Mucosa of descending colon (tissue), 3 donors: ENCODE measurements at regions not wholly inside any gene's neighbourhood (a gene's known extent, or its start where the extent isn't known, plus 50 kb on each side); places are given as distances from the start of the nearest gene placed in this dataset.
A peak's percentile ranks its signal among the peaks of the same experiment; 100 is the strongest.

Experiments used
- ATAC-seq: fragments of 200-7000 bp; cut with Tn5 transposase; one replicate; pipeline ENCODE4 v1.9.1; 2020; ENCODE audit warnings: mild to moderate bottlenecking, moderate library complexity
- DNase-seq, 3 donors: peaks; one replicate each; pipeline ENCODE4 v3.0.0-alpha.2; 2020
- H3K36me3 ChIP-seq: fragments of 200-600 bp; one replicate; pipeline ENCODE4 v1.8.0; 2021; ENCODE audit warnings: low read depth, mild to moderate bottlenecking
- H3K4me1 ChIP-seq: fragments of 200-600 bp; one replicate; pipeline ENCODE4 v1.8.0; 2021; ENCODE audit warnings: low read depth, mild to moderate bottlenecking
- H3K4me3 ChIP-seq: fragments of 200-600 bp; one replicate; pipeline ENCODE4 v1.8.0; 2021; ENCODE audit warnings: mild to moderate bottlenecking
- H3K9me3 ChIP-seq: fragments of 200-600 bp; one replicate; pipeline ENCODE4 v1.8.0; 2021; ENCODE audit warnings: mild to moderate bottlenecking
- CTCF ChIP-seq: fragments of 200-600 bp; IDR thresholded peaks from one replicate; pipeline ENCODE4 v1.8.0; 2022; ENCODE audit warnings: antibody characterized with exemption, mild to moderate bottlenecking
- intact Hi-C, 2 donors: fragments of 100-400 bp; cut with DNase I in 1 of 2; cut with micrococcal nuclease in 1 of 2; formaldehyde crosslinking; loops; one replicate each; pipeline versions ENCODE4 v1.11.0 to v1.11.1; 2022; cut with DNase I, micrococcal nuclease
- donor health status: DM: no; HTN: no; CAD: no; lungs with moderate emphysema.
- donor health status: DM: no; HTN: no; CAD: no.
- donor health status: DM: no; HTN: yes; CAD: no.

DNA sequence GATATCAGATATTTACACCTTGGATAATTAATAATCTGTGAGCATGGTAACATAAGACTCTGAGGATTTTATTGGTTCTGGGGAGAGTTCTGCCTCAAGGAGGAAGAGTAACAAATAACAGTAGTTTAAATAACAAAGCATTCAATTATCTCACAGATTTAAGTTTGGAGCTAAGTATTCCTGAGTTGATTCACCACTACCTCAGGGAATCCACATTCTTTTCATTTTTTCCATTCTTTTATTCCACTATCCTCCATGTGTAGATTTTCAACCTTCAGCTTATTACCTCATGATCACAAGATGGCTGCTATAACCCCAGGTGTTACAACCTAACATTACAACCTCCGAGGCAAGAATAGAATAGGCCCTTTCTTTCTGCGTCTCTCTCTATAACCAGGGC is 252.2 kb upstream of the TOX3 start:
- Histone ChIP-seq H3K36me3 (no peaks in the 10 kb centered on the region), H3K9me3 (no peaks in the 10 kb centered on the region), H3K4me1 (no peaks in the 10 kb centered on the region), H3K4me3 (no peak overlapping the region)
- intact Hi-C loops, result no loop called here
- TF ChIP-seq CTCF, result no peak
- ATAC-seq (no peak), DNase-seq (no peak)

GRCh38 chr16:52787709-52788108 is 240.8 kb upstream of the TOX3 start:
- ATAC-seq (no peak), DNase-seq (no peak)
- H3K36me3 ChIP-seq, result no peaks in the 10 kb centered on the region
- no peaks in the 10 kb centered on the region for H3K9me3 ChIP-seq
- intact Hi-C loops, result no loop called here
- H3K4me3 ChIP-seq, result no peak overlapping the region
- H3K4me1 ChIP-seq, result peaks cover 5% of the 10 kb centered on the region
- no peak for TF ChIP-seq CTCF

DNA sequence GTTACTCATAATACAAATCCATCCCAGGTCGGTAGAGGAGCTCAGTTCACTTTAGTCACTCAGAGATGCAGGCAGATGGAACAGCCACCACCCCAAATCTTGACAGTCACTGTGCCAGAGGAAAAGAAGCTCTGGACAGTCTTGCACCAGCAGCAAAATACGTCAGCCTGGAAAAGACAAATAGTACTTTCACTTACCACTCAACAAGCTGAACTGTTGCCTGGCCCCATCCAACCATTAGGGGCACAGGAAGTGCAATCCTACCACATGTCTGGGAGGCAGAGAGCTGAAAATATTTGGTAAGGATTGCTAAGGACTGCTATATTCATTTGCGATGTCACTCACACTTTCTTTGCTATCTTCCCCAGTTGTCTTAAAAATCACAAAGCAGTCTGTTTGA is 239.1 kb upstream of the TOX3 start:
- peak; percentile 35 for ATAC-seq

DNA sequence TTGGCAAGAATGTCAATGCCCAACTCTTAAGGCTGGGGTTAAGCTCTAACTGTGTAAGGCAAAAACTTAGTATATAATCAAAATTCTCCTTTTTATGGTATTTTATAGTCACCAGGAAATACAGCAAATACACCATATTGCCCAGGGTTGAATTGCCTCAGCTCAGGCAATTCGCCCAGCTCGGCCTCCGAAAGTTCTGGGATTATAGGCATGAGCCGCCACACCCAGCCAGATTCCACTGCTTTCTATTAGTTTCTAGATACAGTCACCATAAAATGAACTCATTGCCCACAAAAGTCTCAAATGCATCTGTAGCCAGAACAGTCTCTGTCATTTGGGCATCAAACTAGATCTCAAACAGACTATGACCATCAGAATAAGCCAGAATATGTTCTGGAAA is 238.7 kb upstream of the TOX3 start:
- Histone ChIP-seq H3K4me3 (no peak overlapping the region), H3K36me3 (no peaks in the 10 kb centered on the region), H3K4me1 (peaks cover 5% of the 10 kb centered on the region), H3K9me3 (no peaks in the 10 kb centered on the region)
- intact Hi-C loops, result no loop called here
- ATAC-seq (peak; percentile 68), DNase-seq (peak in 2 of 3 donors; percentile 55 to 56)
- no peak for TF ChIP-seq CTCF

More for the DNA sequence above, 239.1 kb upstream of the TOX3 start:
- Histone ChIP-seq H3K9me3 (no peaks in the 10 kb centered on the region), H3K36me3 (no peaks in the 10 kb centered on the region), H3K4me3 (no peak overlapping the region), H3K4me1 (peaks cover 5% of the 10 kb centered on the region)
- DNase-seq, result no peak
- intact Hi-C loops, result no loop called here
- TF ChIP-seq CTCF, result no peak

GRCh38 chr16:52783616-52784015 is 236.7 kb upstream of the TOX3 start:
- no peaks in the 10 kb centered on the region for H3K9me3 ChIP-seq
- ATAC-seq (no peak), DNase-seq (no peak)
- intact Hi-C loops, result no loop called here
- no peak overlapping the region for H3K4me3 ChIP-seq
- H3K36me3 ChIP-seq, result no peaks in the 10 kb centered on the region
- peaks cover 5% of the 10 kb centered on the region for H3K4me1 ChIP-seq
- TF ChIP-seq CTCF, result no peak

DNA sequence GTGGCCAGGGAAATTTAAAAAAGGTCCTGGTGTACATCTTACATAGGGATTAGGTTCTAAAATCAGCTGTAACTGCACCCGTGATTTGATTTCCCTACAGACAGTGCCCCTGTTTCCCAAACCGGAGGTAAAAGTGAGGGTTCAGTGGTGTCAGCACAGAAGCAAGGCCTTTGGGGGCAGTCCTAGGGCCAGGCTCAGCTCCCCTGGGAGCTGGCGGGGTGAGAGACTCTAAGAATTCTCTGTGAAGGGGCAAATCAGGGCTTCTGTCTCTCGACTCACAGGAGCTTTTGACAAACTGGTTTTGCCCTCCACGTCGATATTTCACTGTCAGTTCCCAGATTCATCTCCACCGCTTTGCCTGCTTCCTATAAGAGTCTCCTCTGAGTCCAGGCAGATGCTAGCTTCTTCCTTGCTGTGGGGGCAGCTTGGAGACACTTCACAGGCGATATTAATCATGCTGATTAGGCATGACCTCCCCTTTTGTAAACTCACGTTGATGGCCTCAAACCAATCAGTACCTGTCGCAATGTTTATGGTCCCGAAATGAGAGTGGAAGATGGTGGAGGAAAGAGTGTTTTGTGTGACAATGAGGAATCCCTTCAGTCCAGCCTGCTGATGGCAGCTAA is 234.2 kb upstream of the TOX3 start:
- no peak for DNase-seq
- intact Hi-C loops, result no loop called here
- TF ChIP-seq CTCF, result no peak

More for the DNA sequence above, 234.2 kb upstream of the TOX3 start:
- ATAC-seq, result no peak
- H3K4me3 ChIP-seq, result no peak overlapping the region
- H3K9me3 ChIP-seq, result no peaks in the 10 kb centered on the region
- H3K36me3 ChIP-seq, result no peaks in the 10 kb centered on the region
- peaks cover 5% of the 10 kb centered on the region for H3K4me1 ChIP-seq
